Colonic mucosa (tissue), 4 donors: ENCODE measurements at regions not wholly inside any gene's neighbourhood (a gene's known extent, or its start where the extent isn't known, plus 50 kb on each side); places are given as distances from the start of the nearest gene placed in this dataset.

Experiments used
- DNase-seq: peaks from one replicate; pipeline ENCODE4 v3.0.0-alpha.2; 2020
- H3K27ac ChIP-seq: fragments of 200-600 bp; one replicate; pipeline ENCODE4 v1.8.0; 2021
- H3K27me3 ChIP-seq: fragments of 200-600 bp; one replicate; pipeline ENCODE4 v1.8.0; 2021
- H3K36me3 ChIP-seq: fragments of 200-600 bp; one replicate; pipeline ENCODE4 v1.8.0; 2021
- H3K4me1 ChIP-seq: fragments of 200-600 bp; one replicate; pipeline ENCODE4 v1.8.0; 2021; ENCODE audit warnings: mild to moderate bottlenecking
- H3K4me3 ChIP-seq: fragments of 200-600 bp; one replicate; pipeline ENCODE4 v1.8.0; 2021
- H3K9ac ChIP-seq, 2 donors: one replicate each; pipeline ENCODE4 v1.7.0; 2013; ENCODE audit warnings: control low read depth in 2 of 2, low read depth in 2 of 2, low read length in 2 of 2
- H3K9me3 ChIP-seq: fragments of 200-600 bp; one replicate; pipeline ENCODE4 v1.8.0; 2021
- intact Hi-C: fragments of 100-400 bp; cut with DNase I; formaldehyde crosslinking; loops from one replicate; pipeline ENCODE4 v1.14.1; 2022
- TF ChIP-seq, protein P1 (sequence below): fragments of 200-600 bp; IDR thresholded peaks from one replicate; pipeline ENCODE4 v1.8.0; 2022; ENCODE audit warnings: antibody characterized with exemption, mild to moderate bottlenecking
- donor health status: healthy.
- donor health status: DM: no; HTN: no; CAD: no.
- donor health status: DM: no; HTN: no; CAD: no.

DNA sequence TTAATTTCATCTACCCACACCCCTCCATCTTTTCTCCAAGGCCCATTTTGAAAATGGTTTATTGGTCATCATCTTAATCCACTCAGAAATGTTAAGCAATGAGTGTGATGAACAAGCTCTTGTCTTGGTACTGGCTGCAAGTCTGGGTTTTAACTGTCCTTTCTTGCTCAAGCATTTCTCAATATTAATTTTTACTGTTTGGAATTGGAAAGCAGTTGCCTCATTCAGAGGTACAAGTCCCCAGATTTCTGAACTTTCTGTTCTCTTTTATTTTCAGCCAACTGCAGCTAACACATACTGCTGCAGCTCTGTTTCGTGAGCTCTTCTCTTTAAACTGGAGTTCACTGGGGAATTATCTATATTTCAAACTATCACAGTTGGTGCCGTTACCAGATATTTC is 99.4 kb upstream of the TEX51 start:
- peak; percentile 6 for DNase-seq
- Histone ChIP-seq H3K9ac (no peak overlapping the region), H3K4me1 (no peaks in the 10 kb centered on the region), H3K9me3 (no peaks in the 10 kb centered on the region), H3K36me3 (no peaks in the 10 kb centered on the region), H3K27me3 (no peaks in the 10 kb centered on the region), H3K4me3 (no peak overlapping the region), H3K27ac (no peak overlapping the region)
- intact Hi-C loops = no loop called here
- TF ChIP-seq, protein P1, sequence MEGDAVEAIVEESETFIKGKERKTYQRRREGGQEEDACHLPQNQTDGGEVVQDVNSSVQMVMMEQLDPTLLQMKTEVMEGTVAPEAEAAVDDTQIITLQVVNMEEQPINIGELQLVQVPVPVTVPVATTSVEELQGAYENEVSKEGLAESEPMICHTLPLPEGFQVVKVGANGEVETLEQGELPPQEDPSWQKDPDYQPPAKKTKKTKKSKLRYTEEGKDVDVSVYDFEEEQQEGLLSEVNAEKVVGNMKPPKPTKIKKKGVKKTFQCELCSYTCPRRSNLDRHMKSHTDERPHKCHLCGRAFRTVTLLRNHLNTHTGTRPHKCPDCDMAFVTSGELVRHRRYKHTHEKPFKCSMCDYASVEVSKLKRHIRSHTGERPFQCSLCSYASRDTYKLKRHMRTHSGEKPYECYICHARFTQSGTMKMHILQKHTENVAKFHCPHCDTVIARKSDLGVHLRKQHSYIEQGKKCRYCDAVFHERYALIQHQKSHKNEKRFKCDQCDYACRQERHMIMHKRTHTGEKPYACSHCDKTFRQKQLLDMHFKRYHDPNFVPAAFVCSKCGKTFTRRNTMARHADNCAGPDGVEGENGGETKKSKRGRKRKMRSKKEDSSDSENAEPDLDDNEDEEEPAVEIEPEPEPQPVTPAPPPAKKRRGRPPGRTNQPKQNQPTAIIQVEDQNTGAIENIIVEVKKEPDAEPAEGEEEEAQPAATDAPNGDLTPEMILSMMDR = no peak

DNA sequence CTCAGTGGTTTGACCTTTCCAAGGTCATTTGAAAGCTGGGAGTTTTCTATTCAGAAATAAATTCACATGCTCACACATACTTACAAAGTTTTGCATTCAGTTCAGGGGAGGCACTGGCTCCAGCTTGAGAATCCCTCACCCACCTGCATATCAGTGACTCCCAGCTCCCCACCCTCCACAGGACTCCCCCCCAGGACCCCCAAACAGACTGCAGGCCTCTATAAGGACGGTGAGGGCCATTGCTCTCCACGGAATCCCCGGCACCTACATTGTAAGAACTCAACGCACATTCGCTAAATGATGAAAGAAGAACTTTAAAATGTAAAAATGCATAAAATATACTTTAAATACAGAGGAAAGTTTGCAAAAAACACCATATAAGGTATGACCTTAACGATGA is 97.2 kb upstream of the TEX51 start:
- Histone ChIP-seq H3K27ac (no peak overlapping the region), H3K9me3 (no peaks in the 10 kb centered on the region), H3K27me3 (no peaks in the 10 kb centered on the region), H3K9ac (no peak overlapping the region), H3K36me3 (no peaks in the 10 kb centered on the region), H3K4me3 (no peak overlapping the region), H3K4me1 (no peaks in the 10 kb centered on the region)
- TF ChIP-seq, protein P1 = no peak
- DNase-seq = no peak
- intact Hi-C loops = no loop called here

DNA sequence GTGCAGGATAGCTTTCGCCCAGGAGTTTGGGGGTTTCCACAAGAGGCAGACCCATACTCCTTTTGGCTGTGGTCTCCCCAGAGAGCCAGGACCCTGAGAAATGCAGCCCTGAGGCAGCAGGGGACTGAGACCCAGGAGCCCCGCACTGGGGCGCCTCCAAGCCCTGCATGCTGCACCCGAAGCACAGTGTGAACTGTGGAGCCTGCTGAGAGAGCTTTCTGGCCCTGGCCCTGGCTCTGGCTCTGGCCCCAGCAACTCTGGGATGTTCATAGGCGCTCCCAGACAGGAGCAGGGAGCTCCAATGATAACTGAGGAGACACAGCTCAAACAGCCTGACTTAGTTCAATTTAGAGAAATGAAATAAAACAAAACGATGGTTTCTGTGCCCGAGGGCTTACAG is 96.4 kb upstream of the TEX51 start:
- H3K9me3 ChIP-seq = no peaks in the 10 kb centered on the region
- DNase-seq = no peak
- no peak overlapping the region for H3K4me3 ChIP-seq
- TF ChIP-seq, protein P1 = no peak
- H3K9ac ChIP-seq = no peak overlapping the region
- H3K27ac ChIP-seq = no peak overlapping the region
- intact Hi-C loops = no loop called here
- H3K36me3 ChIP-seq = no peaks in the 10 kb centered on the region
- H3K4me1 ChIP-seq = no peaks in the 10 kb centered on the region
- no peaks in the 10 kb centered on the region for H3K27me3 ChIP-seq

DNA sequence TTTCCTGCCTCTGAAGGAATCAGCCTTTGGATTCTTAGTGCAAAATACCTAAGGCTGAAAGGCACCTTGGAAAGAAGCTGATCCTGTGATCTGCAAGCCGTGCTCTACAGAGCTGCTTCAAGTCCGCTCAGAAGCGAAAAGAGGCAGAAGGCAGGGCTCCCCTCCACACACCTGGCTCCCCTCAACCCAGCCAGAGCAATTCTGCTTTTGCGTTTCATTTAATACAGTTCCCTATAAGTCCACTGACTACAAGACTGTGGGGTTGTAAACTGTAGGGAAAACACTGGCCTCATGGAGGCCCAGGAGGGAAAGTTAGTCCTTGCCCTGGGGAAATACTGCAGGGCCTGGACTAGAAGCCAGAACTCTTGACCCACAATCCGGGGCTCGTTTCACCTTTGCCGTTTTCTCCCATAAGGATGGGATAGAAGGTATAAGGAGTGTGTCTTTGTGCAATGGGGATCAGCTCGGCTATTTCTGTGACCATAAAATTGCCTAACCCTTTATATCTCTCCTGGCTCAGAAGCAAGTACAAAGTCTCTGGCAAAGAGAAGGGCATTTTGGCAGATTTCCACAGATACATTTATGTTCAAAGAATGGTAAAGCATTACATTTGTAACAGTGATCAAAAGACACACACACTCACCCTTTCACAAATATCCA is 95.8 kb upstream of the TEX51 start:
- intact Hi-C loops = no loop called here
- Histone ChIP-seq H3K27me3 (no peaks in the 10 kb centered on the region), H3K4me1 (no peaks in the 10 kb centered on the region), H3K9ac (no peak overlapping the region), H3K36me3 (no peaks in the 10 kb centered on the region), H3K4me3 (no peak overlapping the region), H3K27ac (no peak overlapping the region), H3K9me3 (no peaks in the 10 kb centered on the region)
- TF ChIP-seq, protein P1 = no peak
- DNase-seq = no peak

DNA sequence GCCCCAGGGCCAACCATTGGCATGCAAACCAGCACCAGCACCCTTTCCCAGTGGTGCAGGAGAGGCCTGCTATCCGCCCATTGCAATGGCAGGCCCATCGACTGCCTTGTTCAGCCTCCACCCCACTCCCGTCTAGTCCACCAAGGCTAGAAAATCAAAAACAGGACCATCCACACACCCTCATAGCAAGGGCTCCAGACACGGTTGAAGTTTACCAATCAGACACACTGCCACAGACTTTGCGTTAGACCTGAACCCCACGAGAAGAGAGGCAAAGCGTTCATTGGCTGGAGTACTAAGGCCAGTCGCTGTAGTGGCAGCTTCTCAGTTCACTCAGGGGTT is 95.3 kb upstream of the TEX51 start:
- no peak for DNase-seq
- Histone ChIP-seq H3K36me3 (no peaks in the 10 kb centered on the region), H3K4me3 (no peak overlapping the region), H3K4me1 (no peaks in the 10 kb centered on the region), H3K9me3 (no peaks in the 10 kb centered on the region), H3K9ac (no peak overlapping the region), H3K27ac (no peak overlapping the region), H3K27me3 (no peaks in the 10 kb centered on the region)
- TF ChIP-seq, protein P1 = no peak
- intact Hi-C loops = no loop called here
